ENCODE measurements at regions not wholly inside any gene's neighbourhood (a gene's known extent, or its start where the extent isn't known, plus 50 kb on each side); places are given as distances from the start of the nearest gene placed in this dataset.
A peak's percentile ranks its signal among the peaks of the same experiment; 100 is the strongest.
"Not testable (repeated sequence)": the region's sequence is repeated elsewhere in the genome, so short reads cannot be mapped to it uniquely, and the experiment has no call there.

DNA sequence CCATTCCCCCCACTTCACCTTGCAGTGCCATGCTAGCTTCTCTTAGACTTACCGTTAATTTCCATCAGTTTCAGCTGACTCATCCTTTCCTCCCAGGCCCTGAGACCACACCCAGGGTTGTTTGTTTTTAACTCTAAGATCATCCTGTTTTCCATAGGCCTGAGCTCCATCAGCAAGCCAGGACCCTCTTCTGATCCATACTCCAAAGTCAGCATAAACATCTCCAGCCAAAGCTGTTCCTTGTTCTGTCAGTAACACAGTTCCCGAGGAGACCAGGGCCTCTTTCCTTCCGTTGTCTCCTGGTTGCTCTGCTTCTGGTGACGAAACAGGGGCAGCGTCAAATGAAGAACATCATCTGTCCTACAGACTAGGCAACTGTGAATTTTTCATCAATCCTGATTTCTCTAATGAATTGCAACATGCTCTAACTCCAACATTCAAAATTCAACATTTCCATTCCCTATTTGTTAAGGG lies 83.8 kb upstream of the HNF1B start:
- DNase-seq: no peak

DNA sequence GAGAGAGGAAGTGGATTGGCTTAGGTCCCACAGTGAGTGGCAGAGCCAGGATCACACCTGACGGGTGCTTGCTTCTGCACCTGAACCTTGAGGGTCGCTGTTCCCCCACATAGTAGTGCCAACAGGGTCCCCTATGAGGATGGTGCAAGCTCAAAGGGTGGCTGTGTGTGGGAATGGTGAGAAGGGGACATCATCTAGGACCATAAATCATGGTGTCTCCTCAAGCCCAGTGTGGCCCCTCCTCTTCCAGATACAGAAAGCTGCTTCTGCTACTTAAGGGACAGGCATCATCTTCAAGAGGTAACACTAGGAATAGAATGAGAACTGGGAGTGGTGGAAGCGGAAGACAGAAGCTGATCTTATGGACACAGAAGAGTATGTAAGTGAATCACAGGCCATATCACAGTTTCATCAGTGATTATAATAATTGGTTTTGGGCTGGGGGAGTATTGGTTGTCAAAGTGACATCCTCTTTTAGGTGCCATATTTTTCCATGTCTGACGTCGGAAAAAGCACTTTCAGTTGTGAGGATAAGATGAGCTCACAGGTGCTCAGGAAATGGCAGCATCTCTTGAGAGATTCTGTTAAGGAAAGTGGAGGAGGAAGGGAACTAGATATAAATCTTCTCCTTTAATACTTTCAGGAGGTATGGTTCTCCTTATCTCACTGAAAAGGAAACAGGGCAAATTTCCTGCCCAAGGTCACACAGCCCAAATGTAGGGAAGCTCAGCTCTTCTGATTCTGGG lies 83.2 kb upstream of the HNF1B start:
- no peak for DNase-seq

DNA sequence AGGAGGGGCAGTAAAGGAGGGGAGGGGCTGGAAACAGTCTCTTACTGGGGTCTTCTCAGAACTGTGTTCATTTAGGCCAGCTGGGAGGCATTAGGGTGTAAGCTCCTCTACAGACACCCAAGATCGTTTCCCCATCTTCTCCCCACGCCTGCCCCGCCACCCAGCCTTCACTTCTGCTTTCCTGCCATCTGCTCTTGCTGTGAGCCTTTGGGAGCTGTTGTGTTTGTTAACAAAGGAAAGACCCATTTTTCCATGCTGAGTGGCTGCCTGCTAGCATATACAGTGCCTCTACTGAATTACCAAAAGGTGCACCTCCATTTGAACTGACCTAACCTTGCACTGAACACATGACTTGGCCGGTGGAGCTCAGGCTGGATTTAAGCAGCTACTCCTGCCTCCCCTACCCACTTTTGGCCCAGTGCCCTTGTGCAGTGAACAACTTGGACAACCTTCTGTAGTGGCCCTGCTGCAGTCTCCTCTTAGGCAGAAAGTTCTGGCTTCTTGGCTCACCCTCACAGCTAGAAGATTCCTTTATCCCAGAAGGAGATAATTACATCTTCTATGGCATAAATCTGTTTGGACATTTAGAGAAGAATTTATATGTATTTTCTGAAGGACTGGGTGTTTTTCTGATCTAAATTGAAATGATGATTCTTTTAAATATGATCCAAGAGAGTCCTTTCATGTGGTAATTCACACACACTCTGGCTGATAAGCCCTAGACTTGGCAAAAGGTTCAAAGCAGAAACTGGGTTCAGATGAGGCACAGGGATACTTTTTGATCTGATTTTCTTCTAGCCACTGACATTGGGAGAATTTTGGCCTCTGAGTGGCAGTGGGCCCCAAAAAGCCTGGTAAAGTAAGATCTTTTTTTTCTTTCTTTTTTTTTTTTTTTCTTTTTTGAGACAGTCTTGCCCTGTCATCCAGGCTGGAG lies 81.9 kb upstream of the HNF1B start:
- DNase-seq: peak in 1 of 2 donors; percentile 32

DNA sequence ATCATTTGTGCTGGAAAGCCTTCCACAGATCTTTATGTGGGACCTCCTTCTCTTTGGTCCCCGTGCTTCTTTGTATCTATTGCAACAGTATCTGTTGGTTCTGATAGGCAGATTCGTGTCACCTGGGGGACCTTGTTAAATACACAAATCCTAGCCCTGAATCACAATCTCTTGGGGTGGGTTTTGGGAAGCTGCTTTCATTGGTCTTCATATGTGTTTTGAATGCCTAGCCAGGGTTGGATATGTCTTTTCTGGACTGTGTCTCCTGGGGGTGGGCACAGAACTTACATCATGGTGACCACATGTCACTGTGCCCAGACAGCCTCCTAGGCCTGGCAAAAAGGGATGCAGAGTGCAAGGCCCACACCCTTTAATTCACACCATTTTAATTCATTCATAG lies 81.0 kb upstream of the HNF1B start:
- no peak for DNase-seq

DNA sequence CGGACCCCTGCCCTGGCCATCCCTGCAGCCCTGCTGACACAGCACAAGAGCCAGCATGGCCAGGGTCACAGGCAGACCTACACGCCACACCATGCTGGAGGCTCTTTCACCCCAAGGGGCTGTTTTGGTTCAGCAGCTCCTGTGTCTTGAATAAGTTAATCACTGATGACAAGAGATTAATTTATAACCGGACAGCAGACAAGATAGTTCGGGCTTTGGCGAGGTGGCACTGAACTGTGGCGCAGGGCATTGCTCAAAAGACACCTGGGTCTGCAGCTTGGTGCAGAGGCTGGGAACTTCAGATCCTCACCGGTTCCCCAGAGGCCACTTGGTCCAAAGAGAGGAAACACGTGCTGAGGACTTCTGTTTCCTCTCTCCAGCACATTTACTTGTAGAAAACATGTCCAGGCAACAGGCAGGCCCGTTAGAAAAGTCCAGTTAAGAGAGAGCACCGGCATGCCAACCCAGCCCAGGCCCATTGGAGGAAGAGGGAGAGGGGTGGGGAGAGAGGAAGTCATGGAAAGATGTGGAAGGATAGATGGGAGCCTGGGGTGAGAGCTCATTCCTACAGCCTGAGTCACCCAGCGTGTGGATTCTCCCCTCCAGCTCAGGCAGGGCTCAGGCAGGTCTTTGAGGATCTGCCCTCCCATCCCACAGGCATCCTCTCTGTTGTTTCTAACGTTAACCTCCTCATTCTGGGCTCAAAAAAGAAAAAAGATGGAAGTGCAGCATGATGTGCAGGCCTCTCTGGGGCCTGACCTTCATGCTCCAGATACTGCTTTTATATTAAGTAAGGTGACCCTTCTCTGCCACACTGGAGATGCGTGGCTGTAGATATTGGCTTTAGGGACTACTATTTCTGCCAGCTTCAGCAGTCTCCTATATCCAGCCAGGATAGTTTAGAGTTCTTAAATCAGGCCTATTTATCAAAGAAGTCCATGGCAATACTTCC lies 80.0 kb upstream of the HNF1B start:
- DNase-seq: no peak

DNA sequence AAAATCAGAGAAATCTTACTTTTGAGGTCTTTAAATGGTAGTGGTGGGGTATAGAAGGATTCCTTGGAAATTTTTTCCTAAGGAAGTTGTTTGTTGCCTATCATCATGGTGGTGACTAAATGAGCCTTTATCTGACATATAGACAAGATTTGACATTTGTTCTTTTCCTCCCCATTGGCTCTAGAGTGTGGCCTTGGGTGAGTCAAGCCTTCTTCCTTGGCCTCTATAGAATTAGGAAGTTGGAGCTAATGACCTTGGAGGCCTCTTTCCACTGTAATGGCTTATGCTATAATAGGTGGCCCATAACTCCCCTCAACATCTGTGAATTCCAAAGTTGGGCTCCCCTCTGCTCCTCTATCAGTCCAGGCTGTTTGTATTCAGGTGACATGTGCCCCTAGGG lies 79.1 kb upstream of the HNF1B start:
- DNase-seq: no peak

DNA sequence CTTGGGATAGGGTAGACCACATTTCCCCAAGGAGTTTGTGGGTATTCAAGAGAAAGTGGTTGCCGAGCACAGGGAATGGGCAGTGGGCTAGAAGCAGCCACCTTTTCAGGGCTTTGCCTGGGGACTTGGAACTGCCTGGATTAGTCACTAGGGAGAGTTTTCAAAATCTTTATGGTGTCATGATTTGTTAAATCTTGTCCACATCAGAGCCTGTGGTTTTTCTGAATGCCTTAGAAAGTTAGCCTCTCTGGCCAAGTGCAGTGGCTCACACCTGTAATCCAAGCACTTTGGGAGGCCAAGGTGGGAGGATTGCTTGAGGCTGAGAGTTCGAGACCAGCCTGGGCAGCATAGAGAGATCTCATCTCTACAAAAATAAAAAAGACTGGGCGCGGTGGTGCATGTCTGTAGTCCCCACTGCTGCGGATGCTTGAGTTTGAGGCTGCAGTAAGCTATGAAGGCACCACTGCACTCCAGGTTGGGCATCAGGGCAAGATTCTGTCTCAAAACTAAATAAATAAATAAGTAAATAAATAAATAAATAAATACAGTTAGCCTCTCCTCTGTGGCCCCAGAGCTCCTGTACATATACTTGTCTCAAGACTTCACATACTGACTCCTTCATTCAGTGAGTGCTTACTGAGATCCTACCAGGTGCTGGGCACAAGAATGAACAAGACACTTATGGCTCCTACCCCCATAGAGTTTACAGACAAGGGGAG lies 76.3 kb upstream of the HNF1B start:
- no peak for DNase-seq

DNA sequence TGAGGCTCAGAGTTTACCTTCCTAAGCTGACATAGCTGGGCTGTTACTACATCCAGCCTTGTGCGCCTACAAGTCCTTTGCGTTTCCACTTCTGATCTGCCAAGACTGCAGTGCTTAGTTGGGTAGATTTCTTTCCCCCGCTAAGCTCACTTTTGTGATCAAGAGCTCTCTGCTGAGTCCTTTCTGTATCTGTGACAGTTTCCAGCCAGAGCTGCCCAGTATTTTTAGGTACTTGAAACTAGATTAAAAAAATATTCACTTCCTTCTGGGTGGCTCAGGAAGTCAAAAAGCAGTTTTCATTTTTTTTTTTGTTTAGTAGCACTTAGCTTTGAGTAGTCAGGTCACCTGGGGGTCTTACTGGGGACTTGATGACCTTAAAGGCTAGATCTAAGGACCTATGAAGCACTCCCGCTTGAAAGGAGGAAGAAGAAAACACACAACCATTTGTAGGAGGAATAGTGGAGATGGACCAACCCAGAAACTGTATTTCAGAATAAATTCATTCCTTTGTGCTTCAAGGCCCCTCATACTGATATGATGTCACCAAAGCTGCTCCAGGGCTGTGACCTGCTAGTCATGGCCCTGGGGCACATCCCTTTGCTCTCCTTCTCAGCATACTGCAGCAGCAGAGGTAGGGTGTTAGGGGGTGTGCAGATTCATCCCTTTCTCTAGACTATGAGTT lies 75.6 kb upstream of the HNF1B start:
- DNase-seq: no peak

DNA sequence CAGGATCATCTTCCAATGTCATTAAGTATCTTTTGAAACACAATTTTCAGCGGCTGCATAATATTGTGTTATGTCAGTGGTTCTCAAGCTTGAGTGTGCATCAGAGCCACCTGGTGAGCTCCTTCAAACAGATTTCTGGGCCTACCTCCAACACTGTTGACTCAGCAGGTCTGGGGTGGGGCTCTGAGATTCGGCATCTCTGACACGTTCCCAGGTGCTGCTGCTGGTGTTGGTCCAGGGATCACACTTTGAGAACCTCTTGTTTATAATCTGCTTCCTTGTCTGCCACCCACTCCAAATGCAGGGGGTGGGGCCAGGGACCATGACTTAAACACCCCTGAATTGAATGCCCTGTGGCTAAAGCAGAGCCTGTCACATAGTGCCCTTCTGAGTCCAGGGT lies 73.8 kb upstream of the HNF1B start:
- DNase-seq: no peak

DNA sequence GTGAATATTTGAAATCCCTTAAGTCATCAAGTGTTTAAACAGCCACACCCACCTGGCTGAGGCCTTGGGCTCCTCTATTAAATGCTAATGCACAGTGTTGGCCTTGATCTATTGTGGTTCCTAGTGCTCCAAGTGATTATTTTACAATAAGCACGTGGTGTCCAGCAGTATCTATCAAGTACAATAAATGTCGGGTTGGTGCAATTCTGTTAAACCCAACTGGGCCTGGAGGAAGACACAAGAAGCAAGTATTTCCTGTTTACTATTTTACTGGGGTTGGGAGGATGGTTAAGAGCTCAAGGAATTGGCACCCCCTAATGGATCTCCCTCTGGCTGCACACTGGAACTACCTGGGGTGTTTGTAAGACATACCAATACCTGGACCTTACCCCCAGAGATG lies 72.1 kb upstream of the HNF1B start:
- no peak for DNase-seq

DNA sequence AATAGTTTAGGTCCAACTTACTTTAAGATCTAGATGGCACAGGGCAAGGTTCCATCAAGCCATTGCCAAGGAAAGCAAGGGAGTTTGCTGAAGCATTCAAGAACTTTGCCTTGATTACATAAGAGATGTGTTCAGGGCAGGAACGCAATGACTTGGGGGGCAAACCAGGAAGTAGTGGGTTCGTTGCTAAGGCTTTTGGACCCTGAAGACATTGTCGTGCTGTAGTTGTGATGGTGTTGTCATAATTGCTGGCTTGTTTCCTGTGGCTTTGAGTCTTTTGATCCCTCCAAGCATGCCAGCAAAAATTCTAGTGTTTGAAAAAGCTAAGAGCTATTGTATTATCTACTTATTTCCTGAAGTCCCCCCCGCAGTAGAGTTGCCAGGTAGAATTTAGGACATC lies 70.7 kb upstream of the HNF1B start:
- no peak for DNase-seq

DNA sequence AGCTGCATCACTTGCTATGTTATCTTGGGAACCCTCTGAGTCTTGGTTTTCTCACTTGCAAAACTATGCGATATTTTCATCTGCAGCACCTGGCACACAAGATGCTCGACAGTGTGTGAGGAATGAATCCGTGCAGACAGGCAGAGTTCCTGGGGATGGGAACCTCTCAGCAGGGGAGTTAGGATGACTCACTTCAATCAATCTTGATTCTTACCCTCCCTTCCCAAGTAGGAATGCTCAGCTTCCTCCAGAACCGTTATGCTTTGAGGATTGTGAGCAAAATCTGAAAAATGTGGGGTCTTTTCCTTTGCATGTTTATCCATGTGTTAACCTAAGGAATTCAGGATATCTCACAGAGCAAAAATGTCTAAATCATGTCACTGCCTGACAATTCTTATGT lies 68.9 kb upstream of the HNF1B start:
- DNase-seq: no peak

DNA sequence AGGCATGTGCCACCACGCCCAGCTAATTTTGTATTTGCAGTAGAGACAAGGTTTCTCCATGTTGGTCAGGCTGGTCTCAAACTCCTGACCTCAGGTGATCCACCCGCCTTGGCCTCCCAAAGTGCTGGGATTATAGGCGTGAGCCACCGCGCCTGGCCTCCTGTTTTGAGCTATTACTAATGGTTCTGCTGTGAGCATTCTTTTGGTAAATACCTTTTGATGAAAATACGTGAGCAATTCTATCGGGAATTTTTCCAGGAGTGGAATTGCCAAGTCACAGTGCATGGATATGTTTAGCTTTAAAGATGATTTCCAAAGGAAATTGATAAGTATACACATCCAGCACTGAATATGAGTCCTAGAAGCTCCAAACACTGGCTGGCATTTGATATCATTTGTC lies 64.0 kb upstream of the HNF1B start:
- DNase-seq: not testable (repeated sequence)

DNA sequence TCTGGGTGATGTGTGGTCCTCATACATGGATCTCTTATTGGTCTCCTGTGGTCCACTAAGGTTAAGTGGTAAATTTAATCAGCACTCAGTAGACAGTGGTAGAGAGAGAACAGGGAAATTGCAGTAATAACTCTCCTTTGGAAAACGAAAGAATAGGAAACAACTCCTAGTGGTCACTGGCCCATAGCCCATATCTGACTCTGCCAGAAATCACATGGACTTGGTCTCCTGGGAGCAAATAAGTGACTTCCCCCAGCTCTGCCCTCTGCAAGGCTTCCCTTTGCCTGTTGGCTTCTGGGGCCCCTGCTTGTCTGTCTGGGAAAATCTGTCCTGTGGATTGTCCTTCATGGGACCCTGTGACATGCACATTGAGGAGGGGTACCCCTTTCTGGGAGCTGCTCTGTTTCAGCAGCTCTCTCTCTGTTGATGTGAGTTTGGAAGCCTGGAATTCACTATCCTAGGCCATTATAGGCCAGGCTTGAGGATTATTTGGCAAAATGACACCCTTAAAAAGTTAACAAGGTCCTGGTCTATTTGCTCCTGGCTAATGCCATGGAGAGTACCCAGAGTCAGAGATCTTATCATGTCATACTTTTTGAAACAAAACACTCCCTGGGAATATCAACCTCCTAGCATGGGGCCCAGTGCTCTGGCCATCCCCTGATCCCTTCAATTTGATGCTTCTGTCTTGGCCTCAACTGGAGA lies 58.0 kb upstream of the HNF1B start:
- DNase-seq: no peak

DNA sequence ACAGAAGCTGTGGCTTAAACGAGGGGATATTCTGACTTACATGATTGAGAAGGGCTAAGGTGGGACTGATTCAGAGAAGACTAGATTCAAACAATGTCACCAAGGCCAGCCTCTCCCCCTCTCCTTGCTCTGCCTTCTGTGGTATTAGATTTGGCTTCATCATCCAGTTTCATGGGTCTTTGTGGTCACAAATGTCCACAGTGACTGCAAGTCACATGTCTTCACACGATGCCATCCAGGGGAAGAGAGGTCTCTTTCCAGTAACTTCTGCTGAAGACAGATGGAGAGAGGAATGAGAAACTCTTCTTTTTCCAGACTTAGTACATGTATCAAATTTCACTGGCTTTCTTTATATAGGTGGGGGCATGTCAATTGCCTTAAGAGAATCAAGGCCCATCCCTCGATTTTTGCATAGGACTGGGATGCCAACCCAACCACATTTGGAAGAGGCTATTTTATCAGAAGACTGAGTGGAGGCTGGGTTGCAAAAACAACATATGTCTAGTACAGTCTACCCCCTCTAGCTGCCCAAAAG lies 57.3 kb upstream of the HNF1B start:
- no peak for DNase-seq

DNA sequence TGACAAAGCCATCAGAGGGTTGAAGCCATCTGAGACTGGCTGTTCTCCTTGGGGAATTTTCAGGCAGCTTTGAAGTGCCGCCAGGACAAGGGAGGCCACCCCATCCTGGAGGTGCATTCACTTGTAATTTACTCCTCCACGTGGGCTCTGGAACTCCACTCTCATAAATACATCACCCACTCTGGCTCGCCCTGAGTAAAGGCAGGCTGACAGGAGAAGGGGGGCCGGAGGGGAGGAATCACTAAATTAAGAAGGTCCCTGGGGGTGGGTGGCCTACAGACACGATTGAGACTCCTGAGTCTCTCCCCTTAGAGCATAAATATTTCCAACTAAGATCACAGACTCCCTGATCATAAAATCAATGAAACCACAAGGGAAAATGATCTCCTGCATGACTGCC lies 56.3 kb upstream of the HNF1B start:
- no peak for DNase-seq

DNA sequence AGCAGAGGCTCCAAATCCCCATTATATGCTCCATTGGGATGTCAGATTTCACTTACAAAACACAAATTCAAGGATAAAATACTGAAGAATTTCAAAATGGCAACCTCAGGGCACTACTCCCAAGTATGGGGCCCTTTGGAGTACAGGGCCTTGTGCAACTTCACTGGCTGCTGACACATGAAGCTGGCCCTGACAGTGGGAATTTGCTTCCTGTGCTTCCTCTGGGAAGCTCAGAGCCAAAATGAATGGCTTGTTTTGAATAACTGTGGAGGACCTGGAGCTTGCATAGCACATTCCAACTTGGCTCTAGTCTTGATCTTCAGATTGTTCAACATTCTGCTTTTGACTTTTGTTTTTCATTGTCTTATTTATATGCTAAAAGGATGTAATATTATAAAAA lies 52.3 kb upstream of the HNF1B start:
- DNase-seq: no peak

DNA sequence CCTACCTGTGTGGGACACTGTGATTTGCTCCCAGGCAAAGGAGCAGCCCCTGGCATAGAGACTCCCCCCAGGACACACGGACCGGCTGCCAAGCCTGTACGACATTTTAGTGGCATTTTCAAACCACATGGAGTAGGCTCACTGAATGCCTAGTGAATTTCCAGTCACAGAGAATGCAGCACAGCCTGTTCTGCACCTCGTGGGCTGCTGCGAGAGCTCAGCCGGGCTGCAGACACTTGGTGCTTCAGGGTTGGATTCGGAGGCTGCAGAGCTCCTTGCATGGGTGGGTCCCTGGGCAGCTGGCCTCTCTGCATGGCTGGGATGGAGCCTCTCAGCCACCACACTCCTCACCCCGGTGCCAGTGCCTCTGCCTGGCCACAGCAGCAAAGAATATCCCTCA lies 51.2 kb upstream of the HNF1B start:
- DNase-seq: no peak
